GM12878 (cell line): ENCODE measurements at regions not wholly inside any gene's neighbourhood (a gene's known extent, or its start where the extent isn't known, plus 50 kb on each side); places are given as distances from the start of the nearest gene placed in this dataset.

ENCODE experiments used
- CTCF ChIP-seq, 3 experiments: IDR thresholded peaks in 2 of 3; conservative IDR thresholded peaks in 1 of 3; 2 replicates each; pipeline ENCODE4 v1.5.1; 2011; ENCODE audit warnings: low read depth in 3 of 3, low read length in 3 of 3, mild to moderate bottlenecking in 3 of 3, control low read depth in 2 of 3, moderate library complexity in 2 of 3, inconsistent platforms in 1 of 3, mixed read lengths in 1 of 3; ENCODE audit not compliant: control insufficient read depth in 2 of 3, insufficient read depth in 1 of 3; ENCODE audit errors: extremely low read depth in 1 of 3
- EED ChIP-seq: sonication (generic); IDR thresholded peaks from 2 replicates; pipeline ENCODE4 v1.6.1; 2016; ENCODE audit warnings: antibody characterized with exemption, low read depth
- SREBF2 ChIP-seq: IDR thresholded peaks from 2 replicates; pipeline ENCODE4 v1.6.1; 2012; ENCODE audit warnings: mild to moderate bottlenecking, low read length
- TCF7 ChIP-seq: IDR thresholded peaks from 2 replicates; pipeline ENCODE4 v1.6.1; 2014; ENCODE audit warnings: antibody characterized with exemption, borderline replicate concordance

- TF ChIP-seq SREBF2: no peak
- no peak for TF ChIP-seq CTCF (IDR thresholded peaks at IDR 0.05 in 2 of 3, conservative IDR thresholded peaks at IDR 0.05 in 1 of 3; ENCODE audit: control insufficient read depth in 2 of 3, extremely low read depth in 1 of 3, insufficient read depth in 1 of 3, low read depth in 3 of 3, low read length in 3 of 3)
- no peak for TF ChIP-seq EED
- no peak for TF ChIP-seq TCF7
These were observed 376.9 kb upstream of the IRX4 start for GRCh38 chr5:2259494-2260107.
